ENCODE measurements at regions not wholly inside any gene's neighbourhood (a gene's known extent, or its start where the extent isn't known, plus 50 kb on each side); places are given as distances from the start of the nearest gene placed in this dataset.

DNA sequence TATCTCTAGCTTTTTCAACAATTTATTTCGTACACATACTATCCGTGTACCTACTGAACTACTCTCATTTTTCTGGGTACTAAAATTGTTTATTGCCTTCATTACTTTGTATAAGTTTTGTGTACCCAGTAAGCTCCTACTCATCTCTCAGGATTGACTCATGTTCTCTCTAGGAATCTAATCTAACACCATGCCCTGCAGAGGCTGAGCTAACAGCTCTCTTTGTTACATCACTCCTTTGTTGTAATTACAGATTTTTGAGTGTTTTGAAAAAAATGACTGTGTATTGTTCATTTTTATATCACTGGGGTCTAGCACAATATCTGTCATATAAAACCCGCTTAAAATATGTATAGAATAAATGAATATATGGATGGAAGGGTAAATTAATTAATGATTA lies 167.1 kb downstream of the ATP6V1G3 start:
- in situ Hi-C loops (cut with HindIII; ENCODE audit: low pct_unique_long_range_greater_than_20kb, low sequenced_read_pairs) (no loop called here), intact Hi-C loops (cut with micrococcal nuclease; ENCODE audit: unreplicated experiment) (no loop called here)
- Histone ChIP-seq H3K36me3 (ENCODE audit: control insufficient read depth, insufficient read depth, low read length) (no peaks in the 10 kb centered on the region), H3K9me3 (ENCODE audit: control insufficient read depth, insufficient read depth, low read depth, low read length) (peaks cover 12% of the 10 kb centered on the region; the same call in 1 of the 2 replicates), H3K4me1 (ENCODE audit: control insufficient read depth, insufficient read depth, low read length) (no peaks in the 10 kb centered on the region), H3K27ac (ENCODE audit: low read length) (no peak overlapping the region), H3K4me3 (ENCODE audit: low read depth in 2 of 2, low read length in 2 of 2) (no peak overlapping the region), H3K27me3 (ENCODE audit: control insufficient read depth, insufficient read depth, low read length) (no peaks in the 10 kb centered on the region)
- DNase-seq (ENCODE audit: low read depth, low spot score) (no peak), ATAC-seq (no peak)
- no peak for TF ChIP-seq SIN3A (IDR thresholded peaks at IDR 0.05; ENCODE audit: borderline replicate concordance, insufficient read depth, low read depth, low read length)
- no peak for TF ChIP-seq CTCF (IDR thresholded peaks at IDR 0.05)
- no peak for TF ChIP-seq TCF7L2 (IDR thresholded peaks at IDR 0.05; ENCODE audit: low read depth, low read length)
- TF ChIP-seq POLR2AphosphoS5 (IDR thresholded peaks at IDR 0.05; ENCODE audit: low read depth, low read length), result no peak
- no peak for TF ChIP-seq REST (IDR thresholded peaks at IDR 0.05; ENCODE audit: insufficient read depth in 1 of 2, low read depth in 2 of 2, low read length in 1 of 2)
- ChIA-PET POLR2A (no interaction called here), CTCF (no interaction called here)
- BruUV-seq (replicated peaks), result no TSS peak
